GM18868 (cell line): ENCODE measurements at regions not wholly inside any gene's neighbourhood (a gene's known extent, or its start where the extent isn't known, plus 50 kb on each side); places are given as distances from the start of the nearest gene placed in this dataset.

Experiments used
- ATAC-seq: cut with Tn5 transposase; IDR thresholded peaks from one replicate; pipeline ENCODE4 v1.9.1; 2021; ENCODE audit warnings: mild to moderate bottlenecking, moderate library complexity; ENCODE audit not compliant: unreplicated experiment

DNA sequence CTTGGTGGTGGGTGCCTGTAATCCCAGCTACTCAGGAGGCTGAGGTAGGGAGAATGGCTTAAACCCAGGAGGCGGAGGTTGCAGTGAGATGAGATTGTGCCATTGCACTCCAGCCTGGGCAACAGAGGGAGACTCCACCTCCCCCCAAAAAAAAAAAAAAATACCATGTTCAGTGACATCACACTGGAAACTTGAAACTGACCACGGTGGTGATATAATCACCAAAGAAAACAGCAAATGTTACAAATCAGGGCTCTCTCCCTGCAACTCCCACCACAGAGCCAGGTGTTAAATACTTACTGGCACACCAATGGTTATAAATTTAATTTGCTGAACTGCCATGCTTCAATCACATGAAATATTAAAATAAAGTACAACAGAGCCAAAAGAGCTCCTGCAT lies 81.4 kb downstream of the ZNF608 start:
- ATAC-seq = peak; percentile 51

GRCh38 chr5:124664287-124664686 lies 82.2 kb downstream of the ZNF608 start:
- ATAC-seq = no peak

DNA sequence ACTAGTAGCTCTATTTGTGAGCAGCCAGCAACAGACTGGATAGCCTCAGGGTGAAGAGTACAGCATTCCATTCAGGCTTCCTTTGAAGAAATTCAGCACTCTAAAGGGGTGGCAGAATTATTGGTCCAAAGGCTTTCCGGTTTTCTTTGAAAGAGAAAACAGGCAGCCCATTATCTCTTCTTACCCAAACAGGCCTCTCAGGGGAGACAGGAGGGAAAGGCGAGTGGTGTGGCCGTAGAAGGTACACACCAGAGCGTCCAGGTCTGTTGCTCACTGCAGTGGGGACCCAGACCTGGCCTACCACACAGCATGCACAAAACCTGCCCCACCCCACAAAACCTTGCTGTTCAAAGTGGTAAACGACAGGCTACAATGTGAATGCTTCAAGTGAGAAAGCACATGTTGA lies 83.3 kb downstream of the ZNF608 start:
- no peak for ATAC-seq

- ATAC-seq = no peak
Observed at GRCh38 chr5:124662181-124662781, 84.2 kb downstream of the ZNF608 start.

GRCh38 chr5:124661317-124662141 lies 84.9 kb downstream of the ZNF608 start:
- ATAC-seq = peak; percentile 33

- no peak for ATAC-seq
Observed at GRCh38 chr5:124660229-124661093, 86.0 kb downstream of the ZNF608 start.

DNA sequence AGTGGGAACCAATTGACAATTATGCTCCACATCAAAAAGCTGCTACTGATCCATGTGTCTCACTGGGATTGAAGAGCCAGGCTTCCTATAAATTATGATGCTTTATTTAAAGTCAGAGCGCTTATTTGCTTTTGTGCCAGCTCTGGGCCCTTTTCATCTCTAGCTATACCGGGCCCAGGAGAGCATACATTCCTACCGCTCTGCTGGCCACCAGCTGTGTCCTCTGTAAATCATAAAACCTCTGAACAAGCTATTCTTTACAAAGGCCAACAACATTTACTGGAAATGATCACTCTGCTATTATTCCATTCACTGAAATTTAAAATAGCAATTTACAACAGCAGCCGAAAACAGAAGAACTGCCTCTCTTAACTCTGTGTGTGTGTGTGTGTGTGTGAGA lies 86.6 kb downstream of the ZNF608 start:
- no peak for ATAC-seq

- ATAC-seq = peak; percentile 36
Observed at GRCh38 chr5:124658867-124659557, 87.4 kb downstream of the ZNF608 start.

DNA sequence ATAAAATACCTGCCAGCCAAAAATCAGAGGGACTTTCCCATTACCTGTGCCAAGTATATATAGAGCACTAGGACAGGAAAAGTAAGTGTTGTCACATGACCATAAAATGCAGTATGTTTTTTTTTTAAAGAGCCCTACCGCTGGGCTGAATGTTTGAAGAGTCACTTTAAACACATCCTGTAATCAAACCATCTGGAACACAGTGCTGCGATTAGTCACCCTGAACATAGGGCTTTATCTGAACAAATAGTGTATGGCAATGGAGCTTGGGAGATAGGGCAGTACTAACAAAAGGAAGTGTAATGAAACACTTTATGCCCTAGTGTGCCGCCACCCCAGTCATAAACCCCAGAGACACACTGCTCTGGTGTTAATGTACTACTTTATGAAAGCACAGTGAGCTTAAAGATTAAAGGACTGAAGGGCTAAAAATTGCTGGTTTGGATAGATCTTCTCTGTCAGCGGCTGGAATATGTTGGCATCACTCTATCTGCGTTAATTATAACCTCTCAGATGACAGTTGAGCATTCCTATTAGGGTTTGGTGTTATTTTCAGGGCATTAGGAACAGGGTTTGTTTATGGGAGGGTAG lies 90.4 kb downstream of the ZNF608 start:
- ATAC-seq = peak; percentile 54

GRCh38 chr5:124655251-124655917 lies 91.1 kb downstream of the ZNF608 start:
- ATAC-seq = peak; percentile 3

GRCh38 chr5:124654418-124654817 lies 92.0 kb downstream of the ZNF608 start:
- ATAC-seq = no peak

DNA sequence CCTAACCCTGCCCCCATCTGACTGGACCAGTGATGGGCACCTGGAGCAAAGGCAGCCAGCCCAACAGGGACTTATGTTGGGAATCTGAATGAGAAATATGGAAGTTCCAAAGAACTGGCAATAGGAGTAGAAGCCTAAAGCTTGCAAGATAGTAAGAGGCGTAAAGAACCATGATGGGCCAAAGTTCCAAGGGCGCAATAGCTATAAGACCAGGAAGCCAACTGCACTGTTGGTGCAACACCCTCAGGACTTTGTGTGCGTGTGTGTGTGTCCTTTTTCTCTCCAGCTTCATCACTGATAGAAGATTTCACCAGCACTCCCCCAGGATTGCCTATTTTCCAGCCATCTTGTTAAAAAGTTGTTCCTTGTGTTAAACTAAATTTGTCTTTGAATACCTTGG lies 92.8 kb downstream of the ZNF608 start:
- no peak for ATAC-seq

DNA sequence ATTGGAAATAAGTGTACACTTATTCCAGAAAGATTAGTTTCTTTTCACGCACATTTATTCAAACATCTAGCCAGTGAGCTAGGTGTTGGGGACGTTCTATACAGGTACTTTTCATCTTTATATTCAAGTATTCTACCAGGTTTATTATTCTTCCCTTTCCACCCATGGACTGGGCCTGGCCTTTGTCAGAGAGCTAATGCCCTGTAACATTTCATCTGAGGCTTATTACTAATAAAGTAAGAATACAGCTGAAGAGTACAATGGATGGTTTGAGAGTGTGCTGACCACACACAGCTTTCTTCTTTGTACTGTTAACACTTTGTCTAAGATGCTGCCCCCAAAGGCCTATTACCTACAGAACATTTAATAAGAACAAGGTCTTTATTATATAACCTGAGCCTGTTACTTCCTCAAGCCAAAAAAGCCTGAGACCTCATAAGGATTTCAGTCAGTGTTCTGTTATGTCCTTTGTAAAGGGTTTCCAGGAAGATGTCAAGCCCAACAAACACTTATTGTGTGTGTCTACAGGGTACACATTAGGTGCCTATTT lies 93.5 kb downstream of the ZNF608 start:
- no peak for ATAC-seq

DNA sequence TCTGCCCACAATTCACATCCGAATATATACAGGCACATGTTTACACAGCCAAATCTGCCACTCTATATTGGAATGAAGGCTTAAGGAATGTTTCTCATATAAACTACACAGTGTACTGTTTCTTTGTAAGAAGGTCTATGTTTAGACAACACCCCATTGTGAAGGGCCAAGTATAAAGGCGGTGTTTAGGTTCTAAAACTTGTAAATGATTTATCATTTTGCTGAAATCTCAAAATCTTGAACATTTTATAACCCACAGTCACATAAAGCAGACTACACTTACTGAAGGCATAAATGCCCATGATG lies 94.0 kb downstream of the ZNF608 start:
- ATAC-seq = no peak

- ATAC-seq = peak; percentile 29
Observed at GRCh38 chr5:124651663-124652513, 94.6 kb downstream of the ZNF608 start.

DNA sequence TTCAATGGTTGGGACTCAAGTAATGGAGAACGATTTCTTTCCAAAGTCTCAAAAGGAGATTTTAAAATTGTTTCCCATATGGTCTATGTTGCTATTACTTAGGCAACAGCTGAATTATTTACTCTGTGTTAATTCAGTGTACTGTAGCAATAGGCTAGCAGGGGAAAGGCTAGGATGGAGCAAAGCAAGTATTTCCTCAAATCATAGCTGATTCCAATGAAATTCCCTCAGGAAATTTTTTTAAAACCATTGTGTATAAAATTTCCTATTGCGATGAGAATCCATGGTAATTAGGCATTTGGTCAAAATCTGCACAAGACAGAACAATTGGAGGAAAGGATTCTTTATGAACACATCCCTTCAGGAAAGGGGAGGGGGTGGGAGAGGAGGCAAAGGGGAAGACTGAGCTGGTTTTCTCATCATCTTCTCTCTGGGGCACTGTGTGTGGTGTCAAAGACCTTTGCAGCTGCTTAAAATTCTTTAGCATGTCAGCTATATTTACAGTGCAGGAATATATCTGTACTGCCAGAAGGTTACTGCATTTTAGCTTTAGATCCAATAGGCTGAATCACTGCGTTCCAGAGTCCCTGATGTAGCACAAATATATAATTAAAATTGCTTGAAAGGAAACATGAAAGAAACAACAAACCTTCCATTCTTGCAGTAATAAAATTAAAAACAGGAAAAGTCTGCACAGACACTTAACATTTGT lies 95.3 kb downstream of the ZNF608 start:
- no peak for ATAC-seq

- ATAC-seq = peak; percentile 67
Observed at GRCh38 chr5:124650147-124650561, 96.3 kb downstream of the ZNF608 start.

GRCh38 chr5:124649491-124650146 lies 96.8 kb downstream of the ZNF608 start:
- peak; percentile 67 for ATAC-seq
